Vagina (tissue), 2 donors: ENCODE measurements at regions not wholly inside any gene's neighbourhood (a gene's known extent, or its start where the extent isn't known, plus 50 kb on each side); places are given as distances from the start of the nearest gene placed in this dataset.
"Not testable (repeated sequence)": the region's sequence is repeated elsewhere in the genome, so short reads cannot be mapped to it uniquely, and the experiment has no call there.

Source experiments
- DNase-seq, 2 donors: peaks; one replicate each; pipeline ENCODE4 v3.0.0-alpha.2; 2017; ENCODE audit errors: extremely low spot score in 2 of 2
- H3K27ac ChIP-seq: fragments of 200-600 bp; sonication (generic); one replicate; pipeline ENCODE4 v1.5.1; 2019
- H3K27me3 ChIP-seq: fragments of 200-600 bp; sonication (generic); one replicate; pipeline ENCODE4 v1.5.1; 2019
- H3K36me3 ChIP-seq, 2 donors: fragments of 200-600 bp; sonication (generic); one replicate each; pipeline ENCODE4 v1.5.1; 2017 to 2019
- H3K4me1 ChIP-seq: fragments of 200-600 bp; sonication (generic); one replicate; pipeline ENCODE4 v1.5.1; 2019
- H3K4me3 ChIP-seq, 2 donors: fragments of 200-600 bp; sonication (generic); 1 replicate in 1 of 2; 2 replicates in 1 of 2; pipeline ENCODE4 v1.5.1; 2016 to 2019
- H3K9me3 ChIP-seq: fragments of 200-600 bp; sonication (generic); one replicate; pipeline ENCODE4 v1.5.1; 2019
- CTCF ChIP-seq, 3 experiments: fragments of 450-650 bp in 2 of 3; fragments of 200-600 bp in 1 of 3; sonication (generic) in 1 of 3; IDR thresholded peaks; one replicate each; pipeline ENCODE4 v1.5.1; 2017 to 2019; ENCODE audit warnings: antibody characterized with exemption in 3 of 3, mild to moderate bottlenecking in 2 of 3, moderate library complexity in 2 of 3
- POLR2A ChIP-seq, 2 donors: fragments of 450-650 bp; IDR thresholded peaks; one replicate each; pipeline ENCODE4 v1.6.1; 2017; ENCODE audit warnings: antibody characterized with exemption in 2 of 2, mild to moderate bottlenecking in 2 of 2, moderate library complexity in 2 of 2
- POLR2AphosphoS5 ChIP-seq, 2 donors: sonication (generic); formaldehyde crosslinking; IDR thresholded peaks; one replicate each; pipeline ENCODE4 v1.9.0; 2017; ENCODE audit warnings: antibody characterized with exemption in 2 of 2, mild to moderate bottlenecking in 2 of 2, low read depth in 1 of 2; ENCODE audit not compliant: insufficient read depth in 1 of 2
- intact Hi-C: fragments of 100-400 bp; cut with DNase I; formaldehyde crosslinking; loops from one replicate; pipeline ENCODE4 v1.15.1; 2023

GRCh38 chr4:75142382-75142781, 209.5 kb downstream of the PARM1 start:
- no peak overlapping the region for H3K27ac ChIP-seq
- DNase-seq = no peak
- H3K27me3 ChIP-seq = no peaks in the 10 kb centered on the region
- H3K4me3 ChIP-seq = no peak overlapping the region
- intact Hi-C loops = no loop called here
- H3K4me1 ChIP-seq = no peaks in the 10 kb centered on the region
- TF ChIP-seq POLR2AphosphoS5 (IDR thresholded peaks at IDR 0.05; ENCODE audit: insufficient read depth in 1 of 2, low read depth in 1 of 2) (peak in 1 of 2 donors; percentile 10), POLR2A (IDR thresholded peaks at IDR 0.05) (no peak)
- H3K9me3 ChIP-seq = no peaks in the 10 kb centered on the region
- H3K36me3 ChIP-seq = no peaks in the 10 kb centered on the region

GRCh38 chr4:75141162-75141561, 208.2 kb downstream of the PARM1 start:
- no peak overlapping the region for H3K4me3 ChIP-seq
- H3K27me3 ChIP-seq = no peaks in the 10 kb centered on the region
- TF ChIP-seq POLR2AphosphoS5 (IDR thresholded peaks at IDR 0.05; ENCODE audit: insufficient read depth in 1 of 2, low read depth in 1 of 2) (no peak), POLR2A (IDR thresholded peaks at IDR 0.05) (no peak)
- intact Hi-C loops = no loop called here
- no peak overlapping the region for H3K27ac ChIP-seq
- H3K4me1 ChIP-seq = no peaks in the 10 kb centered on the region
- H3K36me3 ChIP-seq = no peaks in the 10 kb centered on the region
- DNase-seq = no peak
- H3K9me3 ChIP-seq = no peaks in the 10 kb centered on the region

- H3K27me3 ChIP-seq = no peaks in the 10 kb centered on the region
- H3K4me1 ChIP-seq = no peaks in the 10 kb centered on the region
- intact Hi-C loops = no loop called here
- H3K4me3 ChIP-seq = no peak overlapping the region
- no peak overlapping the region for H3K27ac ChIP-seq
- H3K9me3 ChIP-seq = no peaks in the 10 kb centered on the region
- TF ChIP-seq POLR2AphosphoS5 (IDR thresholded peaks at IDR 0.05; ENCODE audit: insufficient read depth in 1 of 2, low read depth in 1 of 2) (no peak), POLR2A (IDR thresholded peaks at IDR 0.05) (no peak), CTCF (IDR thresholded peaks at IDR 0.05) (no peak)
- no peaks in the 10 kb centered on the region for H3K36me3 ChIP-seq
- DNase-seq = no peak
Measured at GRCh38 chr4:75137302-75137701, 204.4 kb downstream of the PARM1 start.

GRCh38 chr4:75135068-75135825, 202.3 kb downstream of the PARM1 start:
- H3K36me3 ChIP-seq = no peaks in the 10 kb centered on the region
- no peaks in the 10 kb centered on the region for H3K4me1 ChIP-seq
- TF ChIP-seq CTCF (IDR thresholded peaks at IDR 0.05) = no peak
- no peak for TF ChIP-seq POLR2AphosphoS5 (IDR thresholded peaks at IDR 0.05; ENCODE audit: insufficient read depth in 1 of 2, low read depth in 1 of 2)
- no peak for TF ChIP-seq POLR2A (IDR thresholded peaks at IDR 0.05)
- no peaks in the 10 kb centered on the region for H3K9me3 ChIP-seq
- no peak for DNase-seq
- no peak overlapping the region for H3K27ac ChIP-seq
- H3K27me3 ChIP-seq = no peaks in the 10 kb centered on the region
- intact Hi-C loops = no loop called here
- H3K4me3 ChIP-seq = no peak overlapping the region

GRCh38 chr4:75126870-75127269, 194.0 kb downstream of the PARM1 start:
- H3K9me3 ChIP-seq, H3K4me1 ChIP-seq, intact Hi-C loops: not testable (repeated sequence)

GRCh38 chr4:75126058-75126457, 193.1 kb downstream of the PARM1 start:
- Histone ChIP-seq H3K36me3 (no peaks in the 10 kb centered on the region), H3K9me3 (no peaks in the 10 kb centered on the region), H3K4me3 (no peak overlapping the region), H3K4me1 (no peaks in the 10 kb centered on the region), H3K27me3 (no peaks in the 10 kb centered on the region), H3K27ac (no peak overlapping the region)
- no peak for DNase-seq
- no peak for TF ChIP-seq POLR2AphosphoS5 (IDR thresholded peaks at IDR 0.05; ENCODE audit: insufficient read depth in 1 of 2, low read depth in 1 of 2)
- intact Hi-C loops = no loop called here

More at GRCh38 chr4:75126870-75127269, 194.0 kb downstream of the PARM1 start:
- H3K36me3 ChIP-seq, H3K27me3 ChIP-seq, DNase-seq, H3K27ac ChIP-seq: not testable (repeated sequence)
- H3K4me3 ChIP-seq = peak overlapping the region in 1 of 2 donors; percentile 16

- Histone ChIP-seq H3K36me3 (no peaks in the 10 kb centered on the region), H3K4me1 (no peaks in the 10 kb centered on the region), H3K9me3 (no peaks in the 10 kb centered on the region), H3K27me3 (no peaks in the 10 kb centered on the region), H3K27ac (no peak overlapping the region), H3K4me3 (no peak overlapping the region)
- intact Hi-C loops = no loop called here
- no peak for TF ChIP-seq CTCF (IDR thresholded peaks at IDR 0.05)
- TF ChIP-seq POLR2A (IDR thresholded peaks at IDR 0.05) = no peak
- TF ChIP-seq POLR2AphosphoS5 (IDR thresholded peaks at IDR 0.05; ENCODE audit: insufficient read depth in 1 of 2, low read depth in 1 of 2) = no peak
- no peak for DNase-seq
Measured at GRCh38 chr4:75122424-75123014, 189.6 kb downstream of the PARM1 start.
